ENCODE measurements at regions not wholly inside any gene's neighbourhood (a gene's known extent, or its start where the extent isn't known, plus 50 kb on each side); places are given as distances from the start of the nearest gene placed in this dataset.

GRCh38 chr2:19651466-19651865 is 250.3 kb downstream of the TTC32 start:
- ATAC-seq = no peak
- in situ Hi-C loops (cut with HindIII; ENCODE audit: low pct_unique_long_range_greater_than_20kb, low sequenced_read_pairs) (no loop called here), intact Hi-C loops (cut with micrococcal nuclease; ENCODE audit: unreplicated experiment) (no loop called here)
- POLR2A ChIA-PET = no interaction called here
- Histone ChIP-seq H3K27ac (ENCODE audit: low read length) (no peak overlapping the region), H3K9me3 (ENCODE audit: control insufficient read depth, insufficient read depth, low read depth, low read length) (no peaks in the 10 kb centered on the region), H3K27me3 (ENCODE audit: control insufficient read depth, insufficient read depth, low read length) (no peaks in the 10 kb centered on the region), H3K4me3 (ENCODE audit: low read depth in 2 of 2, low read length in 2 of 2) (no peak overlapping the region), H3K4me1 (ENCODE audit: control insufficient read depth, insufficient read depth, low read length) (no peaks in the 10 kb centered on the region), H3K36me3 (ENCODE audit: control insufficient read depth, insufficient read depth, low read length) (no peaks in the 10 kb centered on the region)
- CTCF ChIA-PET = no interaction called here
- DNase-seq (ENCODE audit: low read depth, low spot score) = no peak
- BruUV-seq (replicated peaks) = no TSS peak
- TF ChIP-seq POLR2AphosphoS5 (IDR thresholded peaks at IDR 0.05; ENCODE audit: low read depth, low read length) (no peak), SIN3A (IDR thresholded peaks at IDR 0.05; ENCODE audit: borderline replicate concordance, insufficient read depth, low read depth, low read length) (no peak), CTCF (IDR thresholded peaks at IDR 0.05) (no peak), REST (IDR thresholded peaks at IDR 0.05; ENCODE audit: insufficient read depth in 1 of 2, low read depth in 2 of 2, low read length in 1 of 2) (no peak), TCF7L2 (IDR thresholded peaks at IDR 0.05; ENCODE audit: low read depth, low read length) (no peak)

GRCh38 chr2:19649785-19650380 is 251.9 kb downstream of the TTC32 start:
- H3K27ac ChIP-seq (ENCODE audit: low read length) = no peak overlapping the region
- intact Hi-C loops (cut with micrococcal nuclease; ENCODE audit: unreplicated experiment) = no loop called here
- no peak overlapping the region for H3K4me3 ChIP-seq (ENCODE audit: low read depth in 2 of 2, low read length in 2 of 2)
- DNase-seq (ENCODE audit: low read depth, low spot score) (no peak), ATAC-seq (no peak)
- BruUV-seq (replicated peaks) = no TSS peak
- ChIA-PET POLR2A (no interaction called here), CTCF (no interaction called here)
- no peaks in the 10 kb centered on the region for H3K4me1 ChIP-seq (ENCODE audit: control insufficient read depth, insufficient read depth, low read length)
- H3K27me3 ChIP-seq (ENCODE audit: control insufficient read depth, insufficient read depth, low read length) = no peaks in the 10 kb centered on the region
- no peak for TF ChIP-seq SIN3A (IDR thresholded peaks at IDR 0.05; ENCODE audit: borderline replicate concordance, insufficient read depth, low read depth, low read length)
- TF ChIP-seq POLR2AphosphoS5 (IDR thresholded peaks at IDR 0.05; ENCODE audit: low read depth, low read length) = no peak
- no peak for TF ChIP-seq TCF7L2 (IDR thresholded peaks at IDR 0.05; ENCODE audit: low read depth, low read length)
- no peak for TF ChIP-seq REST (IDR thresholded peaks at IDR 0.05; ENCODE audit: insufficient read depth in 1 of 2, low read depth in 2 of 2, low read length in 1 of 2)
- TF ChIP-seq CTCF (IDR thresholded peaks at IDR 0.05) = no peak
- in situ Hi-C loops (cut with HindIII; ENCODE audit: low pct_unique_long_range_greater_than_20kb, low sequenced_read_pairs) = no loop called here
- H3K9me3 ChIP-seq (ENCODE audit: control insufficient read depth, insufficient read depth, low read depth, low read length) = no peaks in the 10 kb centered on the region
- H3K36me3 ChIP-seq (ENCODE audit: control insufficient read depth, insufficient read depth, low read length) = no peaks in the 10 kb centered on the region
